Upper lobe of left lung (tissue), 6 donors: ENCODE measurements at regions not wholly inside any gene's neighbourhood (a gene's known extent, or its start where the extent isn't known, plus 50 kb on each side); places are given as distances from the start of the nearest gene placed in this dataset.

Source experiments
- ATAC-seq, 2 donors: fragments of 200-7000 bp; cut with Tn5 transposase; one replicate each; pipeline ENCODE4 v1.9.1; 2022; ENCODE audit warnings: mild to moderate bottlenecking in 2 of 2, moderate library complexity in 2 of 2; ENCODE audit not compliant: low FRiP score in 2 of 2
- DNase-seq, 2 donors: peaks; one replicate each; pipeline ENCODE4 v3.0.0-alpha.2; 2019 to 2020
- H3K27ac ChIP-seq, 4 donors: fragments of 200-600 bp; sonication (generic); one replicate each; pipeline ENCODE4 v1.5.1; 2016 to 2019
- H3K27me3 ChIP-seq, 4 donors: fragments of 200-600 bp; sonication (generic); one replicate each; pipeline ENCODE4 v1.5.1; 2017 to 2019
- H3K36me3 ChIP-seq, 4 donors: fragments of 200-600 bp; sonication (generic); one replicate each; pipeline ENCODE4 v1.5.1; 2016 to 2019
- H3K4me1 ChIP-seq, 4 donors: fragments of 200-600 bp; sonication (generic); one replicate each; pipeline ENCODE4 v1.5.1; 2018 to 2019
- H3K4me3 ChIP-seq, 4 donors: fragments of 200-600 bp; sonication (generic); one replicate each; pipeline ENCODE4 v1.5.1; 2017 to 2019; ENCODE audit warnings: mild to moderate bottlenecking in 2 of 4, moderate library complexity in 1 of 4
- H3K9me3 ChIP-seq, 4 donors: fragments of 200-600 bp; sonication (generic); one replicate each; pipeline ENCODE4 v1.5.1; 2018 to 2019
- EP300 ChIP-seq, 4 donors: sonication (generic); formaldehyde crosslinking; IDR thresholded peaks; one replicate each; pipeline ENCODE4 v1.5.1; 2017; ENCODE audit warnings: antibody characterized with exemption in 4 of 4, control low read depth in 2 of 4
- POLR2A ChIP-seq, 4 donors: fragments of 450-650 bp; IDR thresholded peaks; one replicate each; pipeline ENCODE4 v1.5.1; 2016 to 2017; ENCODE audit warnings: antibody characterized with exemption in 4 of 4, mild to moderate bottlenecking in 2 of 4
- POLR2AphosphoS5 ChIP-seq, 2 donors: sonication (generic); formaldehyde crosslinking; IDR thresholded peaks; one replicate each; pipeline ENCODE4 v1.5.1; 2017; ENCODE audit warnings: antibody characterized with exemption in 2 of 2
- WGBS, 2 donors: methylation state at CpG; one replicate each; pipeline ENCODE4 v1.1.5; 2017 to 2018; 5-methylcytosine and 5-hydroxymethylcytosine counted together
- TF ChIP-seq, protein P1 (sequence below), 6 experiments: fragments of 450-650 bp in 4 of 6; fragments of 200-600 bp in 2 of 6; sonication (generic) in 2 of 6; IDR thresholded peaks; one replicate each; pipeline ENCODE4 v1.5.1; 2016 to 2019; ENCODE audit warnings: antibody characterized with exemption in 6 of 6
- donor health status: DM: no; HTN: no; CAD: no; lungs with moderate emphysema.
- donor health status: DM: no; HTN: yes; CAD: no; lungs with severe emphysema.

DNA sequence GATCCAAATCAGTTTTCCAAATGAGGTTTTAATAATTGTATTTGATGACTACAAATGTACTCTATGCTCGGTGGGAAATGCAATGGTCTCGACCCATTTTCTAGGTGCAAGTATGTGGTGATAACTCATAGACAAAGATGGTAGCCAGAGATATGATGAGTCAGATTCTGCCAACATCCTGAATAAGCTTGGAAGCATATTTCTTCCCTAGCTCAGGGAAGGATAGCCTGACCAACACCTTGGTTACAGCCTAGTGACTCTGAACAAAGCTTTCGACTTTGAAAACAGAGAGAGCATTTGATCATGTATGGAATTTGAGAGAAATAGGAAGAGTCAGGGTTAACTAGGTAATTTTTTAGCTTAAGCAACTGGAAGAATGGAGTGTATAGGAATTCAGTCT, 128.3 kb upstream of the MYOCD start:
- no peaks in the 10 kb centered on the region for H3K27me3 ChIP-seq
- no peak for DNase-seq
- no peak for ATAC-seq
- no peaks in the 10 kb centered on the region for H3K9me3 ChIP-seq
- H3K4me1 ChIP-seq, result no peaks in the 10 kb centered on the region
- H3K36me3 ChIP-seq, result no peaks in the 10 kb centered on the region
- TF ChIP-seq, protein P1, sequence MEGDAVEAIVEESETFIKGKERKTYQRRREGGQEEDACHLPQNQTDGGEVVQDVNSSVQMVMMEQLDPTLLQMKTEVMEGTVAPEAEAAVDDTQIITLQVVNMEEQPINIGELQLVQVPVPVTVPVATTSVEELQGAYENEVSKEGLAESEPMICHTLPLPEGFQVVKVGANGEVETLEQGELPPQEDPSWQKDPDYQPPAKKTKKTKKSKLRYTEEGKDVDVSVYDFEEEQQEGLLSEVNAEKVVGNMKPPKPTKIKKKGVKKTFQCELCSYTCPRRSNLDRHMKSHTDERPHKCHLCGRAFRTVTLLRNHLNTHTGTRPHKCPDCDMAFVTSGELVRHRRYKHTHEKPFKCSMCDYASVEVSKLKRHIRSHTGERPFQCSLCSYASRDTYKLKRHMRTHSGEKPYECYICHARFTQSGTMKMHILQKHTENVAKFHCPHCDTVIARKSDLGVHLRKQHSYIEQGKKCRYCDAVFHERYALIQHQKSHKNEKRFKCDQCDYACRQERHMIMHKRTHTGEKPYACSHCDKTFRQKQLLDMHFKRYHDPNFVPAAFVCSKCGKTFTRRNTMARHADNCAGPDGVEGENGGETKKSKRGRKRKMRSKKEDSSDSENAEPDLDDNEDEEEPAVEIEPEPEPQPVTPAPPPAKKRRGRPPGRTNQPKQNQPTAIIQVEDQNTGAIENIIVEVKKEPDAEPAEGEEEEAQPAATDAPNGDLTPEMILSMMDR (IDR thresholded peaks at IDR 0.05), result no peak
- TF ChIP-seq POLR2A (IDR thresholded peaks at IDR 0.05), result no peak
- TF ChIP-seq POLR2AphosphoS5 (IDR thresholded peaks at IDR 0.05), result no peak
- no peak for TF ChIP-seq EP300 (IDR thresholded peaks at IDR 0.05)
- H3K4me3 ChIP-seq, result no peak overlapping the region
- 81 to 84% methylated on average over 3 of the region's 3 CpGs for WGBS, 2 donors
- no peak overlapping the region for H3K27ac ChIP-seq

DNA sequence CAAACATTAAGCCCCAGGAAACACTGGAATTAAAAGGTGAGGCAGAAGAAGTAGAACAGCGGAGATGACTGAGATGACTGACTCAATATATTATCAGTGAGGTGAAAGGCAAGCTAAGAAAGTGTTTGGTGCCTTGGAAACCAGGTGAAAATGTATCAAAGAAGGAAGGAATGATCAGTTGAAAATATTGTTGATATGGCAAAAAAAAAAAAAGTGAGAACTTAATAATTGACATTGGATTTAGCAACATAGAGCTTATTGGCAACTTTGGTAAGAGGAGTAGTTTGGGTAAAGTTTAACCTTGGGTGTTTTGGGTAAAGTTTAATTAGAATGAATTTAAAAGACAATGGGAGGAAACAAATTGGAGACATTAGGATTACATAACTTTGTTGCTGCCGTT, 127.7 kb upstream of the MYOCD start:
- DNase-seq, result no peak
- Histone ChIP-seq H3K9me3 (no peaks in the 10 kb centered on the region), H3K27me3 (no peaks in the 10 kb centered on the region), H3K4me1 (no peaks in the 10 kb centered on the region), H3K36me3 (no peaks in the 10 kb centered on the region), H3K27ac (no peak overlapping the region), H3K4me3 (no peak overlapping the region)
- WGBS, 2 donors, result 63 to 83% methylated on average over 2 of the region's 2 CpGs
- TF ChIP-seq EP300 (IDR thresholded peaks at IDR 0.05), result no peak
- no peak for TF ChIP-seq POLR2AphosphoS5 (IDR thresholded peaks at IDR 0.05)
- TF ChIP-seq POLR2A (IDR thresholded peaks at IDR 0.05), result no peak
- TF ChIP-seq, protein P1 (IDR thresholded peaks at IDR 0.05), result no peak
- no peak for ATAC-seq

DNA sequence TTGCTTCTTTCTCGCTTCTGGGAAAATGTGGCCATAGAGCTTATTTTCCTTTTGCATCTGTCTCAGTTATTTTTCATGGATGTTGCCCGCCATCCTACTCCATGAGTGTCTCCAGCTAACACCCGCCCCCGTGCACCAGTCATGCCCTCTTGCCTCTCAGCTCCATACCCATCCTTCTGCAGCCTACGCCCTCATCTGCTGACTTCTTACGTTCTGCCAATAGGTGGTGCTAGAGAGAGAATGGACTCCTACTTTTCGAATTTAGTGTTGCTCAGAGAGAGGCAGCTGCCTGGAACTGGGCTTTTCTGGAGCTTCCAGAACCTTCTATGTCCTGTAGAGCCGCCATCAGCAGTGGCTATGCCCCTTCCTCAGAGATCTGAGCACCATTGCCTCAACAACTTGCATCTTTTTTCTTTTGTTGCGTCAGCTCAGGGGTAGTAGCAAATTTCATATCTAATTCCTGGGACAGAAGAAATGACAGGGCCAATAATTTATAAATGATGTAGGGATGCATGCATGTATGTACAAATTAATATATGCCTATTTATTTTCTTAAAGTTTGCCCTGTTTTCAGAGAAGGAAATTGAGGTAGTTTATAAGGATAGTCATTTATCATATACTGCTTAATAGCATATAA, 119.7 kb upstream of the MYOCD start:
- TF ChIP-seq, protein P1 (IDR thresholded peaks at IDR 0.05), result peak in 5 of 6 experiments; percentile 41 to 56 (median 51)
- TF ChIP-seq EP300 (IDR thresholded peaks at IDR 0.05) (no peak), POLR2A (IDR thresholded peaks at IDR 0.05) (no peak), POLR2AphosphoS5 (IDR thresholded peaks at IDR 0.05) (no peak)
- no peak overlapping the region for H3K4me3 ChIP-seq
- H3K36me3 ChIP-seq, result no peaks in the 10 kb centered on the region
- no peaks in the 10 kb centered on the region for H3K4me1 ChIP-seq
- no peaks in the 10 kb centered on the region for H3K27me3 ChIP-seq
- no peaks in the 10 kb centered on the region for H3K9me3 ChIP-seq
- no peak for DNase-seq
- H3K27ac ChIP-seq, result no peak overlapping the region
- peak; percentile 69 to 84 for ATAC-seq
- WGBS, 2 donors, result 25 to 26% methylated on average over 9 of the region's 9 CpGs

DNA sequence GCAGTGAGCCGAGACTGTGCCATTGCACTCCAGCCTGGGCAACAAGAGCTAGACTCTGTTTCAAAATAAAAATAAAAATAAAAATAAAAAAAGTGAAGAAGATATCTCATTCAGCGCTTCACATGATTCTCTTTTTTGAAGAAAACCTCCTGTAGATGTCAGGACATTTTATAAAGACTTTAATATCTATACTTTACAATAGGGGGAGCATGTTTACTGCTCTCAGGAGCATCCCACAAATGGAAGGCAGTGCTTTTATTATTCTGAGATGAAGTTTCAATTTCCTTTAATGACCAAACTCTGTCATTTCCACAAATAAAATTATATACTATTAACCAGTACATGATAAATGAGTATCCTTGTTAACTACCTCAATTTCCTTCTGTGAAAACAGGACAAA, 118.7 kb upstream of the MYOCD start:
- DNase-seq, result no peak
- Histone ChIP-seq H3K27me3 (no peaks in the 10 kb centered on the region), H3K4me1 (no peaks in the 10 kb centered on the region), H3K36me3 (no peaks in the 10 kb centered on the region), H3K4me3 (no peak overlapping the region), H3K9me3 (no peaks in the 10 kb centered on the region), H3K27ac (no peak overlapping the region)
- TF ChIP-seq, protein P1 (IDR thresholded peaks at IDR 0.05), result no peak
- WGBS, 2 donors, result 92 to 97% methylated on average over 2 of the region's 2 CpGs
- ATAC-seq, result no peak

DNA sequence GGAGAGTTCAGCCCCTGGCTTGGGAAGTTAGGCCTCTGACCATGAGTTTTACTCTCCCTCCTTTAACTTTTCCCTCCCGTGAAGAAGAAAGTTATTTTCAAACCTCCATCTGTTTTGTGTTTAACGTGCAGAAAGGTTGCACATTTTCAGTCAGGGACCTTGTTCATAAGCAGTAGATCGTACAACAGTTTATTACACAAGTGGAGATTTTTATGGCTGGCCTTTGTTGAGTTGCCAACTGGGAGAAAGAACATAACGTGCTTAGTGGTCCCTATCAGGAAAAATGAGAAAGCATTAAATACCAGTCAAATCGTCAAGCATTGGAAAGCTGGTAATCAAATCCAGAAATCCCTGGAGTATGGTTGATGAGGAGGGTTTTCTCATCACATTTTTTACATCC, 117.9 kb upstream of the MYOCD start:
- Histone ChIP-seq H3K27ac (no peak overlapping the region), H3K9me3 (no peaks in the 10 kb centered on the region), H3K4me1 (no peaks in the 10 kb centered on the region), H3K27me3 (no peaks in the 10 kb centered on the region), H3K4me3 (no peak overlapping the region), H3K36me3 (no peaks in the 10 kb centered on the region)
- ATAC-seq (no peak), DNase-seq (no peak)
- WGBS, 2 donors, result 85 to 87% methylated on average over 5 of the region's 5 CpGs
- TF ChIP-seq POLR2A (IDR thresholded peaks at IDR 0.05) (no peak), EP300 (IDR thresholded peaks at IDR 0.05) (no peak), POLR2AphosphoS5 (IDR thresholded peaks at IDR 0.05) (no peak)
- TF ChIP-seq, protein P1 (IDR thresholded peaks at IDR 0.05), result no peak
